Adrenal gland (tissue), 9 donors: ENCODE measurements at regions not wholly inside any gene's neighbourhood (a gene's known extent, or its start where the extent isn't known, plus 50 kb on each side); places are given as distances from the start of the nearest gene placed in this dataset.

Experiments used
- DNase-seq, 7 donors: peaks; one replicate each; pipeline ENCODE4 v3.0.0-alpha.2; 2019 to 2020
- H3K27ac ChIP-seq, 5 donors: fragments of 200-600 bp; sonication (generic) in 4 of 5; 1 replicate in 3 of 5; 2 replicates in 2 of 5; pipeline versions ENCODE4 v1.5.1 to v1.8.0; 2016 to 2020; ENCODE audit warnings: mild to moderate bottlenecking in 1 of 5
- H3K27me3 ChIP-seq: fragments of 200-600 bp; 2 replicates; pipeline ENCODE4 v1.8.0; 2021
- H3K36me3 ChIP-seq, 2 donors: fragments of 200-600 bp; replicated peaks in 1 of 2; 1 replicate in 1 of 2; 2 replicates in 1 of 2; pipeline versions ENCODE4 v1.5.1 to v1.8.0; 2018 to 2022
- H3K4me1 ChIP-seq, 2 donors: fragments of 200-600 bp; replicated peaks in 1 of 2; 1 replicate in 1 of 2; 2 replicates in 1 of 2; pipeline versions ENCODE4 v1.5.1 to v1.8.0; 2018 to 2021
- H3K4me3 ChIP-seq, 4 donors: fragments of 200-600 bp; sonication (generic) in 3 of 4; one replicate each; pipeline ENCODE4 v1.5.1; 2016 to 2018
- H3K9me3 ChIP-seq, 3 donors: fragments of 200-600 bp; sonication (generic) in 1 of 3; replicated peaks in 1 of 3; 1 replicate in 2 of 3; 2 replicates in 1 of 3; pipeline versions ENCODE4 v1.5.1 to v1.8.0; 2016 to 2021
- CTCF ChIP-seq, 6 experiments: fragments of 450-650 bp in 4 of 6; fragments of 200-600 bp in 2 of 6; sonication (generic) in 1 of 6; IDR thresholded peaks; 1 replicate in 5 of 6; 2 replicates in 1 of 6; pipeline versions ENCODE4 v1.5.1 to v1.8.0; 2016 to 2021; ENCODE audit warnings: antibody characterized with exemption in 6 of 6, mild to moderate bottlenecking in 2 of 6, moderate library complexity in 1 of 6
- POLR2A ChIP-seq, 2 donors: fragments of 450-650 bp; IDR thresholded peaks; one replicate each; pipeline ENCODE4 v1.6.1; 2017; ENCODE audit warnings: antibody characterized with exemption in 2 of 2, mild to moderate bottlenecking in 2 of 2, moderate library complexity in 1 of 2
- WGBS, 4 donors: extraction: QIAGEN DNeasy Blood & Tissue Kit in 2 of 4; methylation state at CpG; one replicate each; pipeline versions ENCODE4 v1.1.5 to v1.1.7; 2013 to 2017; 5-methylcytosine and 5-hydroxymethylcytosine counted together
- intact Hi-C, 2 donors: fragments of 100-400 bp; cut with DNase I; formaldehyde crosslinking; loops; one replicate each; pipeline versions ENCODE4 v1.14.1 to v1.15.0; 2022 to 2023
- donor health status: healthy with polysubstance abuse.
- donor health status: Bipolar disorder and iron deficiency.
- donor health status: DM: yes; HTN: yes; CAD: no.
- donor health status: DM: no; HTN: no; CAD: no.
- donor health status: DM: no; HTN: no; CAD: no.

GRCh38 chr10:80894797-80895467, 357.2 kb downstream of the SH2D4B start:
- H3K36me3 ChIP-seq = no peaks in the 10 kb centered on the region
- intact Hi-C loops = no loop called here
- H3K9me3 ChIP-seq = no peaks in the 10 kb centered on the region
- no peak overlapping the region for H3K27ac ChIP-seq
- no peak for DNase-seq
- TF ChIP-seq CTCF (IDR thresholded peaks at IDR 0.05) = no peak
- no peak for TF ChIP-seq POLR2A (IDR thresholded peaks at IDR 0.05)
- H3K4me1 ChIP-seq = no peaks in the 10 kb centered on the region
- no peak overlapping the region for H3K4me3 ChIP-seq
- WGBS, 4 donors = 72 to 76% (median 75%) methylated on average over 7 to 11 of the region's 11 CpGs
- peaks cover under 1% of the 10 kb centered on the region for H3K27me3 ChIP-seq

GRCh38 chr10:80896076-80896475, 358.4 kb downstream of the SH2D4B start:
- TF ChIP-seq POLR2A (IDR thresholded peaks at IDR 0.05) = no peak
- no peaks in the 10 kb centered on the region for H3K4me1 ChIP-seq
- intact Hi-C loops = no loop called here
- no peak overlapping the region for H3K27ac ChIP-seq
- no peak for DNase-seq
- no peak overlapping the region for H3K4me3 ChIP-seq
- no peaks in the 10 kb centered on the region for H3K9me3 ChIP-seq
- 35 to 45% (median 40%) methylated on average over 5 of the region's 5 CpGs for WGBS, 4 donors
- no peaks in the 10 kb centered on the region for H3K36me3 ChIP-seq
- H3K27me3 ChIP-seq = peaks cover 5% of the 10 kb centered on the region

DNA sequence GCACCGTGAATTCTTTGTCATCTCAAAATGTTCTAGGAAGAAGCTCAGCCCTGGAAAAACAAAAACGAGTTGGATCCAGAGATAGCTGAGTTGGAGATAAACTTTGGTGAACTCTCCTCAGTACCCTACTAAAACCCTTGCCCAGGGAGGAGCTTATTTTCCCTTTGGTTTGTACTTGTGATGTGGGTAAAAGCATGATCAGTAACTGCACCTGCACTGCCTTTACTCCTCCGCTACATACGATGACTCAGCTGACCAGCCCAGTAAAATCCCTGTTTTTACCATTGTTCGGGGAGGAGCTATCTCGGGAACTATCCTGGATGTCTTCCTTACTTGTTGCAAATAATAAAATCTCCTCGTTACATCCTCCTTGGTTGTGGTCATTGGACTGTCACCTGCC, 359.3 kb downstream of the SH2D4B start:
- intact Hi-C loops = no loop called here
- no peak overlapping the region for H3K27ac ChIP-seq

DNA sequence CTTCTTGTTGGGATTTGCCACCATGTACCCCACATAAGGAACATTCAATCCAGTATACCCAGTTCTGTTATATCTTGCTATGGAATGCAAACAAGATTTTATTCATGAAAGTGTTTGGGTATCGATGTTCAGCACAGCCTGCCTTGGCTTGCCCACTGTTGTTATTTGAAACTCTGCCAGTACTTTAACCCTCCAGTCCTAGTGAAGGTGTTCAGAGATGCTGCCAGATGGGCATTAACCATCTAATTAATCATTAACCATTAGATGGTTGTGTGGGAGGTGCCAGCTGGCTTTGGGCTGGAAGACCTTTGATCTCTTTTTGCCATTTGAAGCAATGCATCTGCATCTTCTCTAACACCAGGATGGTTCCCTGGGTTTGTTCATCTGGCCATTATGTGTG, 363.0 kb downstream of the SH2D4B start:
- Histone ChIP-seq H3K27ac (no peak overlapping the region), H3K4me3 (no peak overlapping the region), H3K36me3 (no peaks in the 10 kb centered on the region), H3K4me1 (no peaks in the 10 kb centered on the region), H3K27me3 (peaks cover 5% of the 10 kb centered on the region), H3K9me3 (no peaks in the 10 kb centered on the region)
- 75 to 97% (median 95%) methylated on average over 1 of the region's 1 CpG for WGBS, 4 donors
- no peak for DNase-seq
- TF ChIP-seq POLR2A (IDR thresholded peaks at IDR 0.05) (no peak), CTCF (IDR thresholded peaks at IDR 0.05) (no peak)
- intact Hi-C loops = no loop called here

More for the DNA sequence above, 359.3 kb downstream of the SH2D4B start:
- DNase-seq = no peak
- WGBS, 4 donors = 66 to 78% (median 71%) methylated on average over 7 of the region's 7 CpGs
- TF ChIP-seq POLR2A (IDR thresholded peaks at IDR 0.05) (no peak), CTCF (IDR thresholded peaks at IDR 0.05) (no peak)
- Histone ChIP-seq H3K4me1 (no peaks in the 10 kb centered on the region), H3K9me3 (no peaks in the 10 kb centered on the region), H3K36me3 (no peaks in the 10 kb centered on the region), H3K4me3 (no peak overlapping the region), H3K27me3 (peaks cover 5% of the 10 kb centered on the region)

DNA sequence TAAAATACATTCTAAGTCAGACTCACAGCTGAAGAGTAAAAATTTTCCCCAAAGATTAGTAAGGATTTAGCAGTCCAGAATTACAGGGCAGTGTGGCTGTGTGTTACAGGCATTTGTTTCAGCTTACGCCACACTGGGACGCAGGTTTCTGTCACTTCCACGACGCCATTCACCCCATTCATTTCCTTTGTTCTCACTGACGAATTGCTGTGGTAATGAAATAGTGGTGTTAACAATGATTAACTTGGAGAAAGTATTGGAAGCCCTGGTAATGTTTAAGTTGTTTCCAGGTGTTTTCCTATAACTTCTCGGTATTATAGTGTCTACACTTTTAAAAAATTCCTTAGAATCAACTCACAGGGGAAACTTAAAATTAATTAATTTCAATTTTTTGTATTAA, 370.9 kb downstream of the SH2D4B start:
- intact Hi-C loops = no loop called here
- TF ChIP-seq CTCF (IDR thresholded peaks at IDR 0.05) = no peak
- TF ChIP-seq POLR2A (IDR thresholded peaks at IDR 0.05) = no peak
- no peaks in the 10 kb centered on the region for H3K27me3 ChIP-seq
- H3K4me1 ChIP-seq = no peaks in the 10 kb centered on the region
- DNase-seq = no peak
- H3K4me3 ChIP-seq = no peak overlapping the region
- no peak overlapping the region for H3K27ac ChIP-seq
- no peaks in the 10 kb centered on the region for H3K36me3 ChIP-seq
- WGBS, 4 donors = 34 to 47% (median 44%) methylated on average over 6 of the region's 6 CpGs
- H3K9me3 ChIP-seq = no peaks in the 10 kb centered on the region
